ENCODE measurements at regions not wholly inside any gene's neighbourhood (a gene's known extent, or its start where the extent isn't known, plus 50 kb on each side); places are given as distances from the start of the nearest gene placed in this dataset.

DNA sequence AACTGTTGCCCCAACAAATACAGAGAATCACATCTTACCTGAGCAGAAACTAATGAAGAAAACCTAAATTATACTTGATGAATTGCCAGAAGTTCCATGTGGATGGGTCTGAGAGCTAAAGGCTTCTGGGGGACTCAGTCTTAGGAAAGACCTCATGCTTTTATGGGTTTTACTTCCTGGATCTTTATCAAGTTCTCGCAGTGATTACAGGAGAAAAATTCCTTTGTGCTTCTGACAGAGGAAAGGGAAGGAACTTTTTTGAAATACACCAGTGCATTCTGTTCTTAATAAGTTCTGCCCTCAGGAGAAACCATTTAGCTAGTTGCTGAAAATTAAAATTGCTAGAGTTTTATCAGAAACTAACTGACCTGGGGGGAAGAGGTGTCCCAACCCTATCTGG is 203.9 kb upstream of the KITLG start:
- no peak for FAIRE-seq
- Histone ChIP-seq H2AFZ (ENCODE audit: control insufficient read depth, low read length) (peak overlapping the region; percentile 33), H3K9ac (ENCODE audit: control insufficient read depth, extremely low read depth, insufficient read depth, low read length) (no peak overlapping the region), H3K36me3 (ENCODE audit: control insufficient read depth in 2 of 2, extremely low read depth in 1 of 2, insufficient read depth in 2 of 2, low read length in 2 of 2) (no peaks in the 10 kb centered on the region), H3K4me3 (ENCODE audit: control insufficient read depth in 2 of 3, extremely low read depth in 1 of 3, insufficient read depth in 2 of 3, low read depth in 1 of 3, low read length in 3 of 3) (no peak overlapping the region), H3K27ac (ENCODE audit: control insufficient read depth, insufficient read depth, low read length) (no peak overlapping the region), H3K9me3 (ENCODE audit: control insufficient read depth, low read depth, low read length) (no peaks in the 10 kb centered on the region), H3K79me2 (ENCODE audit: control insufficient read depth, insufficient read depth, low read length) (no peaks in the 10 kb centered on the region), H3K4me2 (ENCODE audit: control insufficient read depth, extremely low read depth, insufficient read depth, low read depth, low read length) (no peak overlapping the region), H3K9me1 (ENCODE audit: control insufficient read depth, extremely low read depth, insufficient read depth, low read length) (no peaks in the 10 kb centered on the region), H4K20me1 (ENCODE audit: control insufficient read depth, extremely low read depth, insufficient read depth, low read length) (no peaks in the 10 kb centered on the region), H3K27me3 (ENCODE audit: control insufficient read depth, extremely low read depth, insufficient read depth, low read length) (no peaks in the 10 kb centered on the region), H3K4me1 (ENCODE audit: control insufficient read depth, extremely low read depth, insufficient read depth, low read length) (peaks cover 18% of the 10 kb centered on the region)
- DNase-seq (ENCODE audit: low read depth, low spot score), result no peak
- no peak for TF ChIP-seq EZH2 (IDR thresholded peaks at IDR 0.05; ENCODE audit: low read length)
- TF ChIP-seq, protein P1, sequence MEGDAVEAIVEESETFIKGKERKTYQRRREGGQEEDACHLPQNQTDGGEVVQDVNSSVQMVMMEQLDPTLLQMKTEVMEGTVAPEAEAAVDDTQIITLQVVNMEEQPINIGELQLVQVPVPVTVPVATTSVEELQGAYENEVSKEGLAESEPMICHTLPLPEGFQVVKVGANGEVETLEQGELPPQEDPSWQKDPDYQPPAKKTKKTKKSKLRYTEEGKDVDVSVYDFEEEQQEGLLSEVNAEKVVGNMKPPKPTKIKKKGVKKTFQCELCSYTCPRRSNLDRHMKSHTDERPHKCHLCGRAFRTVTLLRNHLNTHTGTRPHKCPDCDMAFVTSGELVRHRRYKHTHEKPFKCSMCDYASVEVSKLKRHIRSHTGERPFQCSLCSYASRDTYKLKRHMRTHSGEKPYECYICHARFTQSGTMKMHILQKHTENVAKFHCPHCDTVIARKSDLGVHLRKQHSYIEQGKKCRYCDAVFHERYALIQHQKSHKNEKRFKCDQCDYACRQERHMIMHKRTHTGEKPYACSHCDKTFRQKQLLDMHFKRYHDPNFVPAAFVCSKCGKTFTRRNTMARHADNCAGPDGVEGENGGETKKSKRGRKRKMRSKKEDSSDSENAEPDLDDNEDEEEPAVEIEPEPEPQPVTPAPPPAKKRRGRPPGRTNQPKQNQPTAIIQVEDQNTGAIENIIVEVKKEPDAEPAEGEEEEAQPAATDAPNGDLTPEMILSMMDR (optimal IDR thresholded peaks at IDR 0.05 in 1 of 3, IDR thresholded peaks at IDR 0.05 in 1 of 3, conservative IDR thresholded peaks at IDR 0.05 in 1 of 3; ENCODE audit: extremely low read depth in 1 of 3, insufficient read depth in 2 of 3, low read length in 3 of 3), result no peak
- dilution Hi-C loops (cut with MboI; ENCODE audit: extremely low pct_ligation_motif_present, low sequenced_read_pairs), result no loop called here

DNA sequence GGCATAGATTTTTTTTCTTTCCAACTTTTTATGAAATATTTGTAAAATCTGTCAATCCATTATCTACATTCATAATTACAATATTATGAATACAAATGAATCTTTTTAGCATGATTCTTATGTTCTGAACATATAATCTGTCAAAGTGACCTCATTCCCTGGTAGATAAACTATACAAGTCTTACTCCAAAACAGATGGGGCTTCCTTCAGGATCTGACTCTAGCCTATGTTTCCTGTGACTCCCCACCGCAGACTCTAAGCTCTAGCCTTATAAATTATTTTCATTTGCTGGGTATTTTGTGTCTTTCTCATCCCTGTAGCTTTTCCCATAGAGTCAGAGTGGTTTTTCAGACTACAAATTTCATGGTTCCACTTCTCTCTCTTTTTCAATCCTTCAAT is 202.1 kb upstream of the KITLG start:
- dilution Hi-C loops (cut with MboI; ENCODE audit: extremely low pct_ligation_motif_present, low sequenced_read_pairs), result no loop called here
- peak overlapping the region; percentile 22 for H3K27ac ChIP-seq (ENCODE audit: control insufficient read depth, insufficient read depth, low read length)
- no peaks in the 10 kb centered on the region for H4K20me1 ChIP-seq (ENCODE audit: control insufficient read depth, extremely low read depth, insufficient read depth, low read length)
- H3K79me2 ChIP-seq (ENCODE audit: control insufficient read depth, insufficient read depth, low read length), result no peaks in the 10 kb centered on the region
- no peaks in the 10 kb centered on the region for H3K36me3 ChIP-seq (ENCODE audit: control insufficient read depth in 2 of 2, extremely low read depth in 1 of 2, insufficient read depth in 2 of 2, low read length in 2 of 2)
- H3K4me3 ChIP-seq (ENCODE audit: control insufficient read depth in 2 of 3, extremely low read depth in 1 of 3, insufficient read depth in 2 of 3, low read depth in 1 of 3, low read length in 3 of 3), result no peak overlapping the region
- no peak overlapping the region for H3K9ac ChIP-seq (ENCODE audit: control insufficient read depth, extremely low read depth, insufficient read depth, low read length)
- DNase-seq (ENCODE audit: low read depth, low spot score) (no peak), FAIRE-seq (no peak)
- peak overlapping the region; percentile 71 for H2AFZ ChIP-seq (ENCODE audit: control insufficient read depth, low read length)
- no peaks in the 10 kb centered on the region for H3K27me3 ChIP-seq (ENCODE audit: control insufficient read depth, extremely low read depth, insufficient read depth, low read length)
- H3K4me1 ChIP-seq (ENCODE audit: control insufficient read depth, extremely low read depth, insufficient read depth, low read length), result peaks cover 18% of the 10 kb centered on the region
- H3K4me2 ChIP-seq (ENCODE audit: control insufficient read depth, extremely low read depth, insufficient read depth, low read depth, low read length), result peak overlapping the region; percentile 64
- H3K9me1 ChIP-seq (ENCODE audit: control insufficient read depth, extremely low read depth, insufficient read depth, low read length), result no peaks in the 10 kb centered on the region
- no peak for TF ChIP-seq EZH2 (IDR thresholded peaks at IDR 0.05; ENCODE audit: low read length)
- TF ChIP-seq, protein P1 (optimal IDR thresholded peaks at IDR 0.05 in 1 of 3, IDR thresholded peaks at IDR 0.05 in 1 of 3, conservative IDR thresholded peaks at IDR 0.05 in 1 of 3; ENCODE audit: extremely low read depth in 1 of 3, insufficient read depth in 2 of 3, low read length in 3 of 3), result no peak
- no peaks in the 10 kb centered on the region for H3K9me3 ChIP-seq (ENCODE audit: control insufficient read depth, low read depth, low read length)
